Right lobe of liver (tissue), 6 donors: ENCODE measurements at regions not wholly inside any gene's neighbourhood (a gene's known extent, or its start where the extent isn't known, plus 50 kb on each side); places are given as distances from the start of the nearest gene placed in this dataset.

Experiments used
- ATAC-seq, 4 donors: fragments of 200-7000 bp; cut with Tn5 transposase; one replicate each; pipeline ENCODE4 v1.9.1; 2020; ENCODE audit warnings: mild to moderate bottlenecking in 4 of 4, moderate library complexity in 4 of 4
- DNase-seq, 3 donors: peaks; one replicate each; pipeline ENCODE4 v3.0.0-alpha.2; 2020
- H3K27ac ChIP-seq, 3 donors: fragments of 200-600 bp; one replicate each; pipeline ENCODE4 v1.8.0; 2022
- H3K27me3 ChIP-seq, 2 donors: fragments of 200-600 bp; one replicate each; pipeline ENCODE4 v1.8.0; 2022
- H3K36me3 ChIP-seq, 4 donors: fragments of 200-600 bp; sonication (generic) in 1 of 4; one replicate each; pipeline versions ENCODE4 v1.5.1 to v1.8.0; 2017 to 2022; ENCODE audit warnings: control low read depth in 1 of 4
- H3K4me1 ChIP-seq, 4 donors: fragments of 200-600 bp; sonication (generic) in 1 of 4; one replicate each; pipeline versions ENCODE4 v1.5.1 to v1.8.0; 2017 to 2022; ENCODE audit warnings: control low read depth in 1 of 4
- H3K4me3 ChIP-seq, 3 donors: fragments of 200-600 bp; one replicate each; pipeline ENCODE4 v1.8.0; 2022
- H3K9me3 ChIP-seq, 4 donors: fragments of 200-600 bp; sonication (generic) in 1 of 4; one replicate each; pipeline versions ENCODE4 v1.5.1 to v1.8.0; 2017 to 2022; ENCODE audit warnings: control low read depth in 1 of 4
- POLR2A ChIP-seq: fragments of 450-650 bp; IDR thresholded peaks from one replicate; pipeline ENCODE4 v1.6.1; 2017; ENCODE audit warnings: antibody characterized with exemption, mild to moderate bottlenecking
- WGBS: methylation state at CpG from one replicate; pipeline ENCODE4 v1.1.6; 2018; ENCODE audit warnings: low coverage, low lambda C conversion rate; ENCODE audit not compliant: insufficient coverage; ENCODE audit errors: missing lambda C conversion rate; 5-methylcytosine and 5-hydroxymethylcytosine counted together
- intact Hi-C, 2 donors: fragments of 100-400 bp; cut with DNase I; formaldehyde crosslinking; loops; one replicate each; pipeline versions ENCODE4 v1.11.2 to v1.14.1; 2022
- TF ChIP-seq, protein P1 (sequence below), 4 donors: fragments of 200-600 bp in 3 of 4; fragments of 450-650 bp in 1 of 4; IDR thresholded peaks; one replicate each; pipeline versions ENCODE4 v1.5.1 to v1.8.0; 2016 to 2022; ENCODE audit warnings: antibody characterized with exemption in 4 of 4, mild to moderate bottlenecking in 2 of 4
- donor health status: DM: no; HTN: yes; CAD: no.
- donor health status: DM: no; HTN: no; CAD: no.
- donor health status: DM: no; HTN: no; CAD: no.
- donor health status: DM: no; HTN: yes; CAD: no.
- donor health status: DM: no; HTN: yes; CAD: no.

GRCh38 chr4:149997881-149998421 lies 80.3 kb upstream of the DCLK2 start:
- Histone ChIP-seq H3K4me3 (no peak overlapping the region), H3K9me3 (no peaks in the 10 kb centered on the region), H3K4me1 (peaks cover 0 to 8% (median 0%) of the 10 kb centered on the region in 4 donors), H3K36me3 (no peaks in the 10 kb centered on the region), H3K27ac (no peak overlapping the region), H3K27me3 (no peaks in the 10 kb centered on the region)
- ATAC-seq (peak; percentile 45 to 91 (median 66)), DNase-seq (no peak)
- no peak for TF ChIP-seq POLR2A
- TF ChIP-seq, protein P1, sequence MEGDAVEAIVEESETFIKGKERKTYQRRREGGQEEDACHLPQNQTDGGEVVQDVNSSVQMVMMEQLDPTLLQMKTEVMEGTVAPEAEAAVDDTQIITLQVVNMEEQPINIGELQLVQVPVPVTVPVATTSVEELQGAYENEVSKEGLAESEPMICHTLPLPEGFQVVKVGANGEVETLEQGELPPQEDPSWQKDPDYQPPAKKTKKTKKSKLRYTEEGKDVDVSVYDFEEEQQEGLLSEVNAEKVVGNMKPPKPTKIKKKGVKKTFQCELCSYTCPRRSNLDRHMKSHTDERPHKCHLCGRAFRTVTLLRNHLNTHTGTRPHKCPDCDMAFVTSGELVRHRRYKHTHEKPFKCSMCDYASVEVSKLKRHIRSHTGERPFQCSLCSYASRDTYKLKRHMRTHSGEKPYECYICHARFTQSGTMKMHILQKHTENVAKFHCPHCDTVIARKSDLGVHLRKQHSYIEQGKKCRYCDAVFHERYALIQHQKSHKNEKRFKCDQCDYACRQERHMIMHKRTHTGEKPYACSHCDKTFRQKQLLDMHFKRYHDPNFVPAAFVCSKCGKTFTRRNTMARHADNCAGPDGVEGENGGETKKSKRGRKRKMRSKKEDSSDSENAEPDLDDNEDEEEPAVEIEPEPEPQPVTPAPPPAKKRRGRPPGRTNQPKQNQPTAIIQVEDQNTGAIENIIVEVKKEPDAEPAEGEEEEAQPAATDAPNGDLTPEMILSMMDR (IDR thresholded peaks at IDR 0.05), result no peak
- intact Hi-C loops, result loop anchor here in 1 of 2 donors (10.0 kb wide), 1 partner anchor 247 kb away; no protein-coding TSS in a partner anchor
- 38% methylated on average over 3 of the region's 4 CpGs for WGBS

- Histone ChIP-seq H3K27me3 (no peaks in the 10 kb centered on the region), H3K4me3 (no peak overlapping the region), H3K9me3 (no peaks in the 10 kb centered on the region), H3K27ac (no peak overlapping the region), H3K36me3 (no peaks in the 10 kb centered on the region), H3K4me1 (peaks cover 0 to 8% (median 0%) of the 10 kb centered on the region in 4 donors)
- DNase-seq (no peak), ATAC-seq (peak; percentile 80 to 87 (median 82))
- WGBS, result 4% methylated on average over 3 of the region's 3 CpGs
- intact Hi-C loops, result loop anchor here (10.0 kb wide), 2 partner anchors 205 to 245 kb away; no protein-coding TSS in a partner anchor
- no peak for TF ChIP-seq POLR2A
- TF ChIP-seq, protein P1 (IDR thresholded peaks at IDR 0.05), result peak; percentile 59 to 74 (median 68)
Observed at GRCh38 chr4:149999485-150000074, 78.7 kb upstream of the DCLK2 start.

GRCh38 chr4:150001815-150002214 lies 76.4 kb upstream of the DCLK2 start:
- no peak for ATAC-seq
- TF ChIP-seq, protein P1 (IDR thresholded peaks at IDR 0.05), result no peak
- TF ChIP-seq POLR2A, result no peak
- Histone ChIP-seq H3K27me3 (no peaks in the 10 kb centered on the region), H3K36me3 (no peaks in the 10 kb centered on the region), H3K9me3 (no peaks in the 10 kb centered on the region), H3K27ac (no peak overlapping the region), H3K4me3 (no peak overlapping the region), H3K4me1 (peaks cover 0 to 15% (median 2%) of the 10 kb centered on the region in 4 donors)
- WGBS, result 86% methylated on average over 5 of the region's 5 CpGs
- DNase-seq, result no peak
- intact Hi-C loops, result loop anchor here in 1 of 2 donors (10.0 kb wide), 1 partner anchor 203 kb away; no protein-coding TSS in a partner anchor

- no peaks in the 10 kb centered on the region for H3K36me3 ChIP-seq
- no peak for ATAC-seq
- DNase-seq, result no peak
- H3K9me3 ChIP-seq, result no peaks in the 10 kb centered on the region
- H3K4me1 ChIP-seq, result peaks cover 0 to 15% (median 2%) of the 10 kb centered on the region in 4 donors
- intact Hi-C loops, result loop anchor here in 1 of 2 donors (10.0 kb wide), 1 partner anchor 202 kb away; no protein-coding TSS in a partner anchor
- no peak overlapping the region for H3K4me3 ChIP-seq
- no peak for TF ChIP-seq POLR2A
- TF ChIP-seq, protein P1 (IDR thresholded peaks at IDR 0.05), result no peak
- H3K27ac ChIP-seq, result no peak overlapping the region
- no peaks in the 10 kb centered on the region for H3K27me3 ChIP-seq
Observed at GRCh38 chr4:150002561-150002960, 75.7 kb upstream of the DCLK2 start.
